Panc1 (cell line): ENCODE measurements at regions not wholly inside any gene's neighbourhood (a gene's known extent, or its start where the extent isn't known, plus 50 kb on each side); places are given as distances from the start of the nearest gene placed in this dataset.

Experiments
- ATAC-seq: fragments of 200-7000 bp; cut with Tn5 transposase; 2 replicates; pipeline ENCODE4 v1.9.1; 2020; ENCODE audit warnings: mild to moderate bottlenecking, moderate library complexity
- BruUV-seq: library from RNA; stranded (reverse); fragments of 400-500 nt; replicated peaks from 2 replicates; lab custom pipeline; 2021; lab: Mats Ljungman, UMichigan
- CTCF ChIA-PET: fragments of 300-600 bp; sonication (Branson Sonifier 250); formaldehyde crosslinking; loops from one replicate; lab custom pipeline; 2022; ENCODE audit warnings: antibody characterized with exemption; lab: Charles Lee
- POLR2A ChIA-PET: fragments of 300-600 bp; sonication (Branson Sonifier 250); formaldehyde crosslinking; loops from one replicate; lab custom pipeline; 2022; ENCODE audit warnings: antibody characterized with exemption; lab: Charles Lee
- DNase-seq: peaks from one replicate; pipeline ENCODE4 v3.0.0-alpha.2; 2010; ENCODE audit warnings: low read depth, low spot score
- H3K27ac ChIP-seq: 2 replicates; pipeline ENCODE4 v1.5.1; 2011; ENCODE audit warnings: mild to moderate bottlenecking, low read length, inconsistent platforms
- H3K27me3 ChIP-seq: fragments of 200-500 bp; sonication (Bioruptor generic); 2 replicates; pipeline ENCODE4 v1.6.0; 2014; ENCODE audit warnings: low read length, inconsistent platforms; ENCODE audit not compliant: control insufficient read depth, insufficient read depth
- H3K36me3 ChIP-seq: fragments of 200-500 bp; sonication (Bioruptor generic); 2 replicates; pipeline ENCODE4 v1.5.1; 2014; ENCODE audit warnings: inconsistent platforms, mild to moderate bottlenecking, low read length, moderate library complexity; ENCODE audit not compliant: control insufficient read depth, insufficient read depth
- H3K4me1 ChIP-seq: 2 replicates; pipeline ENCODE4 v1.5.1; 2011; ENCODE audit warnings: inconsistent platforms, mild to moderate bottlenecking, low read length, moderate library complexity; ENCODE audit not compliant: control insufficient read depth, insufficient read depth
- H3K4me3 ChIP-seq, 2 experiments: 2 replicates each; pipeline ENCODE4 v1.5.1; 2011 to 2012; ENCODE audit warnings: low read depth in 2 of 2, low read length in 2 of 2, mild to moderate bottlenecking in 2 of 2, inconsistent platforms in 1 of 2, moderate library complexity in 1 of 2
- H3K9me3 ChIP-seq: fragments of 200-500 bp; sonication (Bioruptor generic); 2 replicates; pipeline ENCODE4 v1.5.1; 2014; ENCODE audit warnings: low read depth, mild to moderate bottlenecking, inconsistent platforms, low read length, moderate library complexity; ENCODE audit not compliant: control insufficient read depth, insufficient read depth
- POLR2AphosphoS5 ChIP-seq: IDR thresholded peaks from 2 replicates; pipeline ENCODE4 v1.6.1; 2012; ENCODE audit warnings: mild to moderate bottlenecking, low read depth, low read length, moderate library complexity
- REST ChIP-seq, 2 experiments: IDR thresholded peaks; 2 replicates each; pipeline ENCODE4 v1.6.1; 2011 to 2012; ENCODE audit warnings: low read depth in 2 of 2, control low read depth in 1 of 2, low read length in 1 of 2, mild to moderate bottlenecking in 1 of 2, moderate library complexity in 1 of 2; ENCODE audit not compliant: insufficient read depth in 1 of 2
- SIN3A ChIP-seq: IDR thresholded peaks from 2 replicates; pipeline ENCODE4 v1.6.1; 2012; ENCODE audit warnings: low read depth, mild to moderate bottlenecking, low read length, moderate library complexity, borderline replicate concordance; ENCODE audit not compliant: insufficient read depth
- TCF7L2 ChIP-seq: IDR thresholded peaks from 2 replicates; pipeline ENCODE4 v1.6.1; 2011; ENCODE audit warnings: mild to moderate bottlenecking, low read depth, low read length, inconsistent platforms
- in situ Hi-C: cut with HindIII; loops from 2 replicates; pipeline ENCODE4 v1.10.0; 2016; ENCODE audit warnings: low sequenced_read_pairs, low pct_unique_long_range_greater_than_20kb
- intact Hi-C: fragments of 100-400 bp; cut with micrococcal nuclease; formaldehyde crosslinking; loops from one replicate; pipeline ENCODE4 v1.10.0; 2022; ENCODE audit not compliant: unreplicated experiment
- TF ChIP-seq, protein P1 (sequence below): fragments of 450-650 bp; IDR thresholded peaks from 2 replicates; pipeline ENCODE4 v1.5.1; 2017; ENCODE audit warnings: mild to moderate bottlenecking

DNA sequence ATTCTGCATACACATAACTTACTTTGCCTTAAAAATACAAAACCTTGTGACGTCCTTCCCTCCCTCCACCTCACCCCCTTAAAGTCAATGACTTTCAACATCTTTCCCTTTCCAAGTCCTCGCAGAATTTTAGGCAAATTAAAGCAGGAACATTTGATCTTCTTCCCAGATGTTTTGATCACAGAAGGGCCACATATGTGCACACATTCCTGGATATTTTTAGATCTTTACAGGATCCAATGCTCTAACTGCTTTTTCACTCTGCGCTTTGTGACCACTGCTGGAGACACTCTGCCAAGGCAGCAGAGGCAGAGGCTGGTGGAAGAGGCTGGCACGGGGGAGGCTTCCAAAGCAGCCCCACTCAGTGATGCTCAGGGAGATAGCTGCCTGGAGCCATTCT lies 130.7 kb downstream of the SEC61B start:
- intact Hi-C loops: no loop called here
- no TSS peak for BruUV-seq
- DNase-seq (no peak), ATAC-seq (no peak)
- in situ Hi-C loops: no loop called here
- H3K4me1 ChIP-seq: no peaks in the 10 kb centered on the region
- CTCF ChIA-PET: no interaction called here
- H3K36me3 ChIP-seq: no peaks in the 10 kb centered on the region
- no peaks in the 10 kb centered on the region for H3K9me3 ChIP-seq
- no peaks in the 10 kb centered on the region; the same call in 1 of the 2 replicates for H3K27me3 ChIP-seq
- no peak for TF ChIP-seq REST (IDR thresholded peaks at IDR 0.05; ENCODE audit: insufficient read depth in 1 of 2, low read depth in 2 of 2, low read length in 1 of 2)
- TF ChIP-seq, protein P1, sequence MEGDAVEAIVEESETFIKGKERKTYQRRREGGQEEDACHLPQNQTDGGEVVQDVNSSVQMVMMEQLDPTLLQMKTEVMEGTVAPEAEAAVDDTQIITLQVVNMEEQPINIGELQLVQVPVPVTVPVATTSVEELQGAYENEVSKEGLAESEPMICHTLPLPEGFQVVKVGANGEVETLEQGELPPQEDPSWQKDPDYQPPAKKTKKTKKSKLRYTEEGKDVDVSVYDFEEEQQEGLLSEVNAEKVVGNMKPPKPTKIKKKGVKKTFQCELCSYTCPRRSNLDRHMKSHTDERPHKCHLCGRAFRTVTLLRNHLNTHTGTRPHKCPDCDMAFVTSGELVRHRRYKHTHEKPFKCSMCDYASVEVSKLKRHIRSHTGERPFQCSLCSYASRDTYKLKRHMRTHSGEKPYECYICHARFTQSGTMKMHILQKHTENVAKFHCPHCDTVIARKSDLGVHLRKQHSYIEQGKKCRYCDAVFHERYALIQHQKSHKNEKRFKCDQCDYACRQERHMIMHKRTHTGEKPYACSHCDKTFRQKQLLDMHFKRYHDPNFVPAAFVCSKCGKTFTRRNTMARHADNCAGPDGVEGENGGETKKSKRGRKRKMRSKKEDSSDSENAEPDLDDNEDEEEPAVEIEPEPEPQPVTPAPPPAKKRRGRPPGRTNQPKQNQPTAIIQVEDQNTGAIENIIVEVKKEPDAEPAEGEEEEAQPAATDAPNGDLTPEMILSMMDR: no peak
- TF ChIP-seq TCF7L2: no peak
- no peak for TF ChIP-seq SIN3A
- no peak for TF ChIP-seq POLR2AphosphoS5
- POLR2A ChIA-PET: no interaction called here
- no peak overlapping the region for H3K27ac ChIP-seq
- H3K4me3 ChIP-seq: no peak overlapping the region

- Histone ChIP-seq H3K9me3 (no peaks in the 10 kb centered on the region), H3K27me3 (no peaks in the 10 kb centered on the region; the same call in 1 of the 2 replicates), H3K36me3 (no peaks in the 10 kb centered on the region), H3K27ac (no peak overlapping the region), H3K4me3 (no peak overlapping the region), H3K4me1 (no peaks in the 10 kb centered on the region)
- CTCF ChIA-PET: no interaction called here
- intact Hi-C loops (no loop called here), in situ Hi-C loops (no loop called here)
- TF ChIP-seq REST (IDR thresholded peaks at IDR 0.05; ENCODE audit: insufficient read depth in 1 of 2, low read depth in 2 of 2, low read length in 1 of 2) (no peak), POLR2AphosphoS5 (no peak), SIN3A (no peak), TCF7L2 (no peak)
- TF ChIP-seq, protein P1: no peak
- BruUV-seq: no TSS peak
- no peak for ATAC-seq
- POLR2A ChIA-PET: no interaction called here
- no peak for DNase-seq
Measured at GRCh38 chr9:99353408-99353807, 131.3 kb downstream of the SEC61B start.
